AG04450 (cell line): ENCODE measurements at regions not wholly inside any gene's neighbourhood (a gene's known extent, or its start where the extent isn't known, plus 50 kb on each side); places are given as distances from the start of the nearest gene placed in this dataset.

ENCODE experiments used
- CTCF ChIA-PET: fragments of 300-600, 350-600 bp; formaldehyde crosslinking; extraction: SDS; loops from one replicate; lab custom pipeline; 2022; ENCODE audit warnings: antibody characterized with exemption, inconsistent platforms; lab: Charles Lee
- POLR2A ChIA-PET: fragments of 350-600 bp; formaldehyde crosslinking; extraction: SDS; loops from one replicate; lab custom pipeline; 2021; ENCODE audit warnings: antibody characterized with exemption, inconsistent platforms; lab: Yijun Ruan, JAX
- DNase-seq: peaks from one replicate; pipeline ENCODE4 v3.0.0-alpha.2; 2011; ENCODE audit warnings: low read depth, low spot score
- H3K27ac ChIP-seq: one replicate; pipeline ENCODE4 v1.5.1; 2012; ENCODE audit warnings: low read depth, low read length, control low read depth
- H3K27me3 ChIP-seq: one replicate; pipeline ENCODE4 v1.6.0; 2012; ENCODE audit warnings: low read length; ENCODE audit not compliant: control insufficient read depth, insufficient read depth
- H3K4me3 ChIP-seq: 2 replicates; pipeline ENCODE4 v1.5.1; 2011; ENCODE audit warnings: mild to moderate bottlenecking, low read depth, low read length, control low read depth
- H3K9me3 ChIP-seq: 2 replicates; pipeline ENCODE4 v1.5.1; 2012; ENCODE audit warnings: low read length; ENCODE audit not compliant: control insufficient read depth, insufficient read depth
- TF ChIP-seq, protein P1 (sequence below): IDR thresholded peaks from 2 replicates; pipeline ENCODE4 v1.5.1; 2011; ENCODE audit warnings: low read depth, low read length, control low read depth, inconsistent platforms

DNA sequence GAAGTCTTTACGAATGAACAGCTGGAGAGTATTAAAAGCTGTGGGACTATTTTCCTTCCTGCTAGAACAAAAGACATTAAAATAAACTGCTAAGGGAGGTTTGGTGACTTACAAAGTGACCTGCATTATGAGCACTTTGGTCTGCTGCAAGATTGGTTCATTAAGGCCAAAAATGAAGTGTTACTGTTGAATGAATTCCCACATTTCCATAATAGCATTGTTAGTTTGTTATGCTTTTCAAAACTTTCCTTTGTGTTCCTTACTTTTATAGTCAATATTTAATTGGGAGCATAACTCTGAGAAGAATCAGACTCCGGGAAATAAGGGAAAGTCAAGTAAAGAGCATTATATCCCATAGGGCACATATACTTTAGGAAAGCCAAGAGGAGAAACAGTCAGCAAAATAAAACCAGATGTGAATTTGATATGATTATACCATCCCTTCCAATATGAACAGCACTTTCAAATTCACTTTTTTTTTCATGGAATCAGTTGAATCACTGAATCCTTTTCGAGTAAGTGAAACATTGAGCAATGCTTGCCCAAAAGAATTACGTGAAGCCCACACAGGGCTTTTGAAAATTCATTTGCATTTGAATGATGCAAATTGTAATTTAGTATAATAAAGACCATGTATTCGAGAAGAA lies 112.6 kb downstream of the KCTD12 start:
- Histone ChIP-seq H3K27me3 (no peaks in the 10 kb centered on the region), H3K4me3 (no peak overlapping the region), H3K9me3 (no peaks in the 10 kb centered on the region), H3K27ac (no peak overlapping the region)
- TF ChIP-seq, protein P1, sequence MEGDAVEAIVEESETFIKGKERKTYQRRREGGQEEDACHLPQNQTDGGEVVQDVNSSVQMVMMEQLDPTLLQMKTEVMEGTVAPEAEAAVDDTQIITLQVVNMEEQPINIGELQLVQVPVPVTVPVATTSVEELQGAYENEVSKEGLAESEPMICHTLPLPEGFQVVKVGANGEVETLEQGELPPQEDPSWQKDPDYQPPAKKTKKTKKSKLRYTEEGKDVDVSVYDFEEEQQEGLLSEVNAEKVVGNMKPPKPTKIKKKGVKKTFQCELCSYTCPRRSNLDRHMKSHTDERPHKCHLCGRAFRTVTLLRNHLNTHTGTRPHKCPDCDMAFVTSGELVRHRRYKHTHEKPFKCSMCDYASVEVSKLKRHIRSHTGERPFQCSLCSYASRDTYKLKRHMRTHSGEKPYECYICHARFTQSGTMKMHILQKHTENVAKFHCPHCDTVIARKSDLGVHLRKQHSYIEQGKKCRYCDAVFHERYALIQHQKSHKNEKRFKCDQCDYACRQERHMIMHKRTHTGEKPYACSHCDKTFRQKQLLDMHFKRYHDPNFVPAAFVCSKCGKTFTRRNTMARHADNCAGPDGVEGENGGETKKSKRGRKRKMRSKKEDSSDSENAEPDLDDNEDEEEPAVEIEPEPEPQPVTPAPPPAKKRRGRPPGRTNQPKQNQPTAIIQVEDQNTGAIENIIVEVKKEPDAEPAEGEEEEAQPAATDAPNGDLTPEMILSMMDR = no peak
- POLR2A ChIA-PET = no interaction called here
- CTCF ChIA-PET = interaction anchor here (0.5 kb wide), 1 partner anchor 540 kb away, joined by 3 read pairs; no protein-coding TSS in a partner anchor
- DNase-seq = no peak

DNA sequence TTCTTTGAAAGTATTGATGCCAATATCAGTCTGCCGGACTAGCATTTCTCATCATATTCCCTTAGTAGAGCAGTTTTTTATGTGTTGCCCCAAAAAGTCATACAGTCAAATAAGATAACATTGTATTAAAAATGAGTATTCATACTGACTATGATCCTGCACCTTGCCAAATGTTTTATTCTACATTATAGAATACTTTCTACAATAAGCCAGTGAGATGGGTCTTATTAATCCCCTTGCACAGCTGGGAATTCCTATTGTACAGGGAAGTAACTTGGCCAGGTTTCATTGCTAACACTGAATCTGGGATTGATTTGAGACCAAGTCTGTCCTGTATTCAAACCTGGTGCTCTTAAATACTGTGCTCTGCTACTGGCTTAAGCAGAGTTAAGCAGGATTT lies 114.0 kb downstream of the KCTD12 start:
- TF ChIP-seq, protein P1 = no peak
- ChIA-PET CTCF (no interaction called here), POLR2A (no interaction called here)
- H3K27ac ChIP-seq = no peak overlapping the region
- no peak for DNase-seq
- H3K4me3 ChIP-seq = no peak overlapping the region
- H3K9me3 ChIP-seq = no peaks in the 10 kb centered on the region
- no peaks in the 10 kb centered on the region for H3K27me3 ChIP-seq

DNA sequence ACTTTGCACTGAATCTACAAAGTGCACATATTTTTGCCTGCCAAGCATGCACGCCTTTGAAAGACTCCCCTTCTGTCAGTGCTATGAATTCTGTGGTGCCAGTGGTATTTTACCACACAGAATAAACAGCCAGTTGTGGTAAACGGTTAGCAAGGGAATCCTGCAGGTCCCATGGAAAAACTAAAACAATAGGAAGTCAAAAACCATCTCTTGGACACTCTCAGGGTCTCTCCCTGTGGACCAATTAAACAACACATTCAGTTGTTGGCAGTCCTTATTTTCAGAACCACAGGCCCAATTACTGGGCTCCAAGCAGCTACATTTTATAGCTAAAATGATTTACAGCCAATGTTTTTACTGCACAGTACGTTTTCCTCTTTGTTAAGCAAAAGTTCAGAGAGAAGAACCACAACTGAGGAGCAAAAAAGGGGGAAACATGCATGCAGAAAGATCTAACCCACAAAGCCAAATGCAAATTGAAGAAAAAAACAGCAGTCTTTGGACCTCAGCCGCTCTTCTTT lies 116.9 kb downstream of the KCTD12 start:
- TF ChIP-seq, protein P1 = no peak
- DNase-seq = no peak
- Histone ChIP-seq H3K9me3 (no peaks in the 10 kb centered on the region), H3K27me3 (no peaks in the 10 kb centered on the region), H3K4me3 (no peak overlapping the region), H3K27ac (no peak overlapping the region)
- ChIA-PET CTCF (no interaction called here), POLR2A (no interaction called here)

DNA sequence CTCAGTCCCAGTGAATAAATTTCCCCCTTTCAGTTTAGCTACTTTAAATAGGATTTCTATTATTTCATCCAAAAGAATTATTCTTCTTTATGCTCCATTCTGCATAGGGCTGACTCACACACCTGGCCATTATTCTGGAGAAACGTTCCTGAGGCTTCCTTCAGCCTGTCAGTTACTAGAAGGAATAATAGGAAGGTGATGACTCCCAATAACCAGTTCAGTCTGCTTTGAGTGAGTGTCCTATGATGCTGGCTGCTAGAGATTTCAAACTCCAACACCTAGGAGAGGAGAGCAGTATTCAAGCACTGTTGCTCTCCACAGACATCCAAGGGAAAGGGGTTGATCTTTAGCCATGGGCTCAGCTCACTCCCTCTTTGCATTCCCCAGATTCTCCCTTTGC lies 117.8 kb downstream of the KCTD12 start:
- no peak for DNase-seq
- no peak overlapping the region for H3K27ac ChIP-seq
- POLR2A ChIA-PET = no interaction called here
- H3K9me3 ChIP-seq = no peaks in the 10 kb centered on the region
- CTCF ChIA-PET = no interaction called here
- no peaks in the 10 kb centered on the region for H3K27me3 ChIP-seq
- H3K4me3 ChIP-seq = no peak overlapping the region
- TF ChIP-seq, protein P1 = no peak

DNA sequence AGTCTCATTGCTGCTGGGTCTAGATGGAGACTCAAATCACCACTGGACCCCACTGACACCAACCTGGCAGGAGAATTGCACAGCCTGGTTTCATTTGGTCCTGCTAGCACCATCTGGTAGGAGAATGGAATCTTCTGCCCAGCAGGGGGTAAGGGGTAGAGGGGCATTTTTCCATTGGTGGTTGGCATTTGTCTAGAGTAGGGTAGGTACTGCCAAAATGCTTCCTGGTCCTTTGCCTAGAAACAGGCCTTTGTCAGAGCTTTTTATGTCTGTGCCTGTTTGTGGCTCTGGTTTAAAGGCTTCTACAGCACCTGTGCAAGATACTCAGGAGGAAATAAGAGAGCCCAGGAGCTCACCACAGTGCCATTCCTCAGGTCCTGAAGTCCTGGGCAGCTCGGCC lies 121.3 kb downstream of the KCTD12 start:
- ChIA-PET CTCF (no interaction called here), POLR2A (no interaction called here)
- Histone ChIP-seq H3K9me3 (no peaks in the 10 kb centered on the region), H3K27ac (no peak overlapping the region), H3K4me3 (no peak overlapping the region), H3K27me3 (no peaks in the 10 kb centered on the region)
- DNase-seq = no peak
- TF ChIP-seq, protein P1 = no peak
